HL-60 (cell line): ENCODE measurements at regions not wholly inside any gene's neighbourhood (a gene's known extent, or its start where the extent isn't known, plus 50 kb on each side); places are given as distances from the start of the nearest gene placed in this dataset.
"Not testable (repeated sequence)": the region's sequence is repeated elsewhere in the genome, so short reads cannot be mapped to it uniquely, and the experiment has no call there.

Experiments used
- DNase-seq, 2 experiments: peaks; one replicate each; pipeline ENCODE4 v3.0.0-alpha.2; 2010 to 2020; ENCODE audit warnings: low read depth in 1 of 2, low spot score in 1 of 2
- H3K27ac ChIP-seq: fragments of 250-450 bp; sonication (Bioruptor Pico); replicated peaks from 2 replicates; pipeline ENCODE4 v1.5.1; 2020; ENCODE audit warnings: mild to moderate bottlenecking, moderate library complexity
- H3K27me3 ChIP-seq: fragments of 250-450 bp; sonication (Bioruptor Pico); 2 replicates; pipeline ENCODE4 v1.5.1; 2021; ENCODE audit warnings: mild to moderate bottlenecking, moderate library complexity; ENCODE audit not compliant: insufficient read depth, poor library complexity, severe bottlenecking
- H3K4me3 ChIP-seq: replicated peaks from 2 replicates; pipeline ENCODE4 v1.5.1; 2011; ENCODE audit warnings: mild to moderate bottlenecking, control low read depth, low read length; ENCODE audit not compliant: insufficient read depth
- CTCF ChIP-seq: IDR thresholded peaks from one replicate; pipeline ENCODE4 v1.5.1; 2011; ENCODE audit warnings: low read length, control low read depth, inconsistent platforms; ENCODE audit not compliant: insufficient read depth
- GABPA ChIP-seq: IDR thresholded peaks from 2 replicates; pipeline ENCODE4 v1.6.1; 2012; ENCODE audit warnings: low read depth
- POLR2AphosphoS5 ChIP-seq: IDR thresholded peaks from 2 replicates; pipeline ENCODE4 v1.6.1; 2012; ENCODE audit warnings: low read depth
- REST ChIP-seq: IDR thresholded peaks from 2 replicates; pipeline ENCODE4 v1.6.1; 2012; ENCODE audit warnings: low read depth; ENCODE audit not compliant: insufficient replicate concordance
- SPI1 ChIP-seq: IDR thresholded peaks from 2 replicates; pipeline ENCODE4 v1.6.1; 2012; ENCODE audit warnings: low read depth, mild to moderate bottlenecking, borderline replicate concordance

GRCh38 chr3:159882790-159883779 lies 105.5 kb upstream of the IL12A start:
- no peak overlapping the region for H3K27ac ChIP-seq
- no peak for DNase-seq
- TF ChIP-seq REST (no peak), GABPA (no peak), POLR2AphosphoS5 (no peak), CTCF (no peak), SPI1 (no peak)
- no peaks in the 10 kb centered on the region for H3K27me3 ChIP-seq
- H3K4me3 ChIP-seq: no peak overlapping the region

GRCh38 chr3:159884661-159885402 lies 103.8 kb upstream of the IL12A start:
- peak in 1 of 2 experiments; percentile 7 for DNase-seq
- TF ChIP-seq CTCF (peak; percentile 28), GABPA (no peak)

GRCh38 chr3:159886050-159886449 lies 102.6 kb upstream of the IL12A start:
- Histone ChIP-seq H3K27ac (no peak overlapping the region), H3K4me3 (no peak overlapping the region), H3K27me3 (no peaks in the 10 kb centered on the region)
- TF ChIP-seq POLR2AphosphoS5: no peak
- TF ChIP-seq CTCF: no peak
- no peak for TF ChIP-seq GABPA
- TF ChIP-seq SPI1: no peak
- no peak for TF ChIP-seq REST
- no peak for DNase-seq

More at GRCh38 chr3:159884661-159885402, 103.8 kb upstream of the IL12A start:
- H3K4me3 ChIP-seq: no peak overlapping the region
- no peaks in the 10 kb centered on the region for H3K27me3 ChIP-seq
- H3K27ac ChIP-seq: no peak overlapping the region

- H3K27me3 ChIP-seq, H3K4me3 ChIP-seq, H3K27ac ChIP-seq, DNase-seq: not testable (repeated sequence)
These were observed 102.1 kb upstream of the IL12A start for GRCh38 chr3:159886530-159886929.
